GM12878 (cell line): ENCODE measurements at regions not wholly inside any gene's neighbourhood (a gene's known extent, or its start where the extent isn't known, plus 50 kb on each side); places are given as distances from the start of the nearest gene placed in this dataset.

Source experiments
- ATAC-seq: fragments of 200-7000 bp; cut with Tn5 transposase; 3 replicates; pipeline ENCODE4 v1.9.1; 2020; ENCODE audit warnings: mild to moderate bottlenecking, moderate library complexity
- BruUV-seq: library from RNA; stranded (reverse); fragments of 400-500 nt; replicated peaks from 2 replicates; lab custom pipeline; 2021; lab: Mats Ljungman, UMichigan
- CTCF ChIA-PET: fragments of 300-600 bp; sonication (Branson Sonifier 250); formaldehyde crosslinking; extraction: SDS; loops from one replicate; lab custom pipeline; 2021; ENCODE audit warnings: inconsistent platforms; lab: Yijun Ruan, JAX
- POLR2A ChIA-PET: fragments of 350-600 bp; formaldehyde crosslinking; extraction: SDS; loops from one replicate; lab custom pipeline; 2021; ENCODE audit warnings: inconsistent platforms; lab: Charles Lee
- RAD21 ChIA-PET: fragments of 300-600 bp; sonication (Branson Sonifier 250); formaldehyde crosslinking; loops from one replicate; lab custom pipeline; 2023; ENCODE audit warnings: antibody characterized with exemption; ENCODE audit not compliant: unreplicated experiment; lab: Charles Lee
- SMC1A ChIA-PET: fragments of 300-600 bp; sonication (Branson Sonifier 250); formaldehyde crosslinking; loops from one replicate; lab custom pipeline; 2023; ENCODE audit not compliant: unreplicated experiment, uncharacterized antibody; lab: Charles Lee
- DNase-seq: peaks from one replicate; pipeline ENCODE4 v3.0.0-alpha.2; 2011; ENCODE audit warnings: low read depth, low spot score
- FAIRE-seq: peaks from 3 replicates; lab custom pipeline; 2011; peaks lifted over from hg19 to GRCh38; lab: Jason Lieb, UNC
- H2AFZ ChIP-seq: 2 replicates; pipeline ENCODE4 v1.6.0; 2011; ENCODE audit warnings: low read depth, low read length, control low read depth; ENCODE audit not compliant: control insufficient read depth
- H3K27ac ChIP-seq: 2 replicates; pipeline ENCODE4 v1.5.1; 2011; ENCODE audit warnings: control low read depth; ENCODE audit not compliant: control insufficient read depth, insufficient read depth
- H3K27me3 ChIP-seq, 2 experiments: replicated peaks in 1 of 2; 2 replicates each; pipeline versions ENCODE4 v1.6.0 to v1.6.1; 2011; ENCODE audit warnings: low read length in 1 of 2; ENCODE audit not compliant: control insufficient read depth in 2 of 2, insufficient read depth in 2 of 2
- H3K36me3 ChIP-seq, 2 experiments: 2 replicates each; pipeline ENCODE4 v1.5.1; 2011; ENCODE audit warnings: low read length in 1 of 2; ENCODE audit not compliant: control insufficient read depth in 2 of 2, insufficient read depth in 2 of 2
- H3K4me1 ChIP-seq: 2 replicates; pipeline ENCODE4 v1.6.1; 2011; ENCODE audit warnings: mild to moderate bottlenecking, low read length, moderate library complexity, mixed read lengths; ENCODE audit not compliant: control insufficient read depth, insufficient read depth
- H3K4me2 ChIP-seq: 2 replicates; pipeline ENCODE4 v1.6.0; 2011; ENCODE audit warnings: control low read depth; ENCODE audit not compliant: control insufficient read depth, insufficient read depth
- H3K4me3 ChIP-seq: fragments of 200-600 bp; sonication (generic); 2 replicates; pipeline ENCODE4 v1.5.1; 2016
- H3K79me2 ChIP-seq: 2 replicates; pipeline ENCODE4 v1.6.0; 2011; ENCODE audit warnings: low read length; ENCODE audit not compliant: control insufficient read depth, insufficient read depth
- H3K9ac ChIP-seq: 2 replicates; pipeline ENCODE4 v1.8.0; 2011; ENCODE audit warnings: low read length, control low read depth, mixed read lengths; ENCODE audit not compliant: control insufficient read depth, insufficient read depth
- H3K9me3 ChIP-seq: replicated peaks from 3 replicates; pipeline ENCODE4 v1.5.1; 2011; ENCODE audit warnings: mild to moderate bottlenecking, low read length; ENCODE audit not compliant: control insufficient read depth, insufficient read depth
- H4K20me1 ChIP-seq: 2 replicates; pipeline ENCODE4 v1.6.0; 2011; ENCODE audit not compliant: control insufficient read depth, insufficient read depth
- CHD1 ChIP-seq: IDR thresholded peaks from 2 replicates; pipeline ENCODE4 v1.6.1; 2012; ENCODE audit warnings: low read depth, low read length, improper control_type of control experiment
- EGR1 ChIP-seq, 2 experiments: IDR thresholded peaks; 1 replicate in 1 of 2; 2 replicates in 1 of 2; pipeline ENCODE4 v1.6.1; 2011 to 2012; ENCODE audit warnings: low read depth in 2 of 2, low read length in 2 of 2, borderline replicate concordance in 1 of 2, mild to moderate bottlenecking in 1 of 2, moderate library complexity in 1 of 2
- IKZF1 ChIP-seq: fragments of 450-650 bp; conservative IDR thresholded peaks from 2 replicates; pipeline ENCODE4 v1.6.1; 2017; ENCODE audit warnings: antibody characterized with exemption, mild to moderate bottlenecking
- MYC ChIP-seq: IDR thresholded peaks from 2 replicates; pipeline ENCODE4 v1.6.1; 2011; ENCODE audit warnings: mild to moderate bottlenecking, low read length, moderate library complexity, inconsistent platforms; ENCODE audit not compliant: insufficient read depth, insufficient replicate concordance, insufficient read length, severe bottlenecking
- RB1 ChIP-seq: fragments of 450-650 bp; formaldehyde crosslinking; IDR thresholded peaks from 2 replicates; pipeline ENCODE4 v1.6.1; 2017; ENCODE audit warnings: mild to moderate bottlenecking, borderline replicate concordance
- RELB ChIP-seq: fragments of 450-650 bp; IDR thresholded peaks from 2 replicates; pipeline ENCODE4 v1.6.1; 2017; ENCODE audit warnings: low read depth, mild to moderate bottlenecking, moderate library complexity
- SREBF2 ChIP-seq: IDR thresholded peaks from 2 replicates; pipeline ENCODE4 v1.6.1; 2012; ENCODE audit warnings: mild to moderate bottlenecking, low read length
- TAF1 ChIP-seq: IDR thresholded peaks from 2 replicates; pipeline ENCODE4 v1.6.1; 2011; ENCODE audit warnings: mild to moderate bottlenecking, low read depth, low read length, borderline replicate concordance
- ZNF687 ChIP-seq: fragments of 450-650 bp; IDR thresholded peaks from 2 replicates; pipeline ENCODE4 v1.6.1; 2017; ENCODE audit warnings: mild to moderate bottlenecking, moderate library complexity
- WGBS: methylation state at CpG from one replicate; pipeline ENCODE4 v1.1.6; 2016; ENCODE audit warnings: low lambda C conversion rate; ENCODE audit not compliant: insufficient replicate concordance, insufficient coverage; ENCODE audit errors: missing lambda C conversion rate; 5-methylcytosine and 5-hydroxymethylcytosine counted together
- in situ Hi-C: fragments of 300-500 bp; cut with MboI; formaldehyde crosslinking; loops from 9 replicates; pipeline ENCODE4 v1.14.3; 2018; ENCODE audit warnings: mixed read lengths
- intact Hi-C: fragments of 100-400 bp; cut with micrococcal nuclease; formaldehyde crosslinking; loops from one replicate; pipeline ENCODE4 v1.14.2; 2022; ENCODE audit not compliant: unreplicated experiment
- TF ChIP-seq, protein P1 (sequence below): fragments of 150-350 bp; IDR thresholded peaks from 2 replicates; pipeline ENCODE4 v1.6.1; 2016; ENCODE audit warnings: low read depth, low read length
- TF ChIP-seq, protein P2 (sequence below): IDR thresholded peaks from 2 replicates; pipeline ENCODE4 v1.6.1; 2011; ENCODE audit warnings: mild to moderate bottlenecking, low read depth, low read length, moderate library complexity; ENCODE audit not compliant: insufficient replicate concordance

- intact Hi-C loops = no loop called here
- SMC1A ChIA-PET = no interaction called here
- Histone ChIP-seq H3K36me3 (no peaks in the 10 kb centered on the region), H3K9ac (no peak overlapping the region), H3K9me3 (no peaks in the 10 kb centered on the region), H3K4me2 (no peak overlapping the region), H3K4me1 (no peaks in the 10 kb centered on the region), H3K27ac (no peak overlapping the region), H3K27me3 (no peaks in the 10 kb centered on the region), H2AFZ (no peak overlapping the region), H4K20me1 (no peaks in the 10 kb centered on the region), H3K79me2 (no peaks in the 10 kb centered on the region), H3K4me3 (no peak overlapping the region)
- no peak for ATAC-seq
- FAIRE-seq = no peak
- RAD21 ChIA-PET = no interaction called here
- no TSS peak for BruUV-seq
- POLR2A ChIA-PET = interaction anchor here (0.7 kb wide), 1 partner anchor 200 kb away, joined by 4 read pairs; no protein-coding TSS in a partner anchor
- 43% methylated on average over 13 of the region's 13 CpGs for WGBS
- in situ Hi-C loops = no loop called here
- TF ChIP-seq EGR1 (IDR thresholded peaks at IDR 0.05; ENCODE audit: borderline replicate concordance in 1 of 2, low read depth in 2 of 2, low read length in 2 of 2) (no peak), CHD1 (no peak), MYC (no peak), IKZF1 (no peak), SREBF2 (no peak), ZNF687 (no peak), RELB (no peak), RB1 (no peak), TAF1 (no peak)
- TF ChIP-seq, protein P1, sequence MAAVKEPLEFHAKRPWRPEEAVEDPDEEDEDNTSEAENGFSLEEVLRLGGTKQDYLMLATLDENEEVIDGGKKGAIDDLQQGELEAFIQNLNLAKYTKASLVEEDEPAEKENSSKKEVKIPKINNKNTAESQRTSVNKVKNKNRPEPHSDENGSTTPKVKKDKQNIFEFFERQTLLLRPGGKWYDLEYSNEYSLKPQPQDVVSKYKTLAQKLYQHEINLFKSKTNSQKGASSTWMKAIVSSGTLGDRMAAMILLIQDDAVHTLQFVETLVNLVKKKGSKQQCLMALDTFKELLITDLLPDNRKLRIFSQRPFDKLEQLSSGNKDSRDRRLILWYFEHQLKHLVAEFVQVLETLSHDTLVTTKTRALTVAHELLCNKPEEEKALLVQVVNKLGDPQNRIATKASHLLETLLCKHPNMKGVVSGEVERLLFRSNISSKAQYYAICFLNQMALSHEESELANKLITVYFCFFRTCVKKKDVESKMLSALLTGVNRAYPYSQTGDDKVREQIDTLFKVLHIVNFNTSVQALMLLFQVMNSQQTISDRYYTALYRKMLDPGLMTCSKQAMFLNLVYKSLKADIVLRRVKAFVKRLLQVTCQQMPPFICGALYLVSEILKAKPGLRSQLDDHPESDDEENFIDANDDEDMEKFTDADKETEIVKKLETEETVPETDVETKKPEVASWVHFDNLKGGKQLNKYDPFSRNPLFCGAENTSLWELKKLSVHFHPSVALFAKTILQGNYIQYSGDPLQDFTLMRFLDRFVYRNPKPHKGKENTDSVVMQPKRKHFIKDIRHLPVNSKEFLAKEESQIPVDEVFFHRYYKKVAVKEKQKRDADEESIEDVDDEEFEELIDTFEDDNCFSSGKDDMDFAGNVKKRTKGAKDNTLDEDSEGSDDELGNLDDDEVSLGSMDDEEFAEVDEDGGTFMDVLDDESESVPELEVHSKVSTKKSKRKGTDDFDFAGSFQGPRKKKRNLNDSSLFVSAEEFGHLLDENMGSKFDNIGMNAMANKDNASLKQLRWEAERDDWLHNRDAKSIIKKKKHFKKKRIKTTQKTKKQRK = no peak
- TF ChIP-seq, protein P2, sequence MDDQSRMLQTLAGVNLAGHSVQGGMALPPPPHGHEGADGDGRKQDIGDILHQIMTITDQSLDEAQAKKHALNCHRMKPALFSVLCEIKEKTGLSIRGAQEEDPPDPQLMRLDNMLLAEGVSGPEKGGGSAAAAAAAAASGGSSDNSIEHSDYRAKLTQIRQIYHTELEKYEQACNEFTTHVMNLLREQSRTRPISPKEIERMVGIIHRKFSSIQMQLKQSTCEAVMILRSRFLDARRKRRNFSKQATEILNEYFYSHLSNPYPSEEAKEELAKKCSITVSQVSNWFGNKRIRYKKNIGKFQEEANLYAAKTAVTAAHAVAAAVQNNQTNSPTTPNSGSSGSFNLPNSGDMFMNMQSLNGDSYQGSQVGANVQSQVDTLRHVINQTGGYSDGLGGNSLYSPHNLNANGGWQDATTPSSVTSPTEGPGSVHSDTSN = no peak
- CTCF ChIA-PET = no interaction called here
- DNase-seq = no peak
These were observed 256.4 kb upstream of the IRX3 start for GRCh38 chr16:54542805-54543505.
